ENCODE measurements at regions not wholly inside any gene's neighbourhood (a gene's known extent, or its start where the extent isn't known, plus 50 kb on each side); places are given as distances from the start of the nearest gene placed in this dataset.

DNA sequence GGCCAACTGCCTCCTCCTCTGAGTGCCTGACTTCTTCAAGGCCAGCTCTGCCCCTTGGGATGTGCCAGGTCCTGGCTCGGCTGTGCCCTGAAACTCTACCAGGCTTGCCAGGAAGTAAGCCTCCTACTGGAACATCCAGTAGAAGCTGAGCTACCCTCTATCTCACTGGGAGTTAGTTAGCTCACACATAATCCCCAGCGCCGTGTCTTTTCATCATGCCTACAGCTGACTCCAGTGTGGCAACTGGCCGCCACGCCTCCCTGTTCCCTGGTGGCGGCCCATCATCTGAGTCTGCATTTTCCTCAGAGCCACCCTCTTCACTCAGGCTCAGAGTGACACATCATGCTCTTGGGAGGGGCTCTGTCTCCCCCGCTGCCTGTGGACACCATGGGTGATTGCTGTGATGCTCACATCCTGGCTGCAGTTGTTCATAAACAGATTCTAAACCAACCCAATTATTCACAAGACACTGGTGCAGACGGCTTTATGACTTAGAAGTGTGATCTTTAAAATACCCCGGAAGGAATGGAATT lies 131.9 kb upstream of the IRS2 start (continued):
- no peak for TF ChIP-seq SREBF2 (IDR thresholded peaks at IDR 0.05)
- no peak for TF ChIP-seq TP53 (CRISPR knock-in tag; IDR thresholded peaks at IDR 0.05)
- TF ChIP-seq, protein P1, sequence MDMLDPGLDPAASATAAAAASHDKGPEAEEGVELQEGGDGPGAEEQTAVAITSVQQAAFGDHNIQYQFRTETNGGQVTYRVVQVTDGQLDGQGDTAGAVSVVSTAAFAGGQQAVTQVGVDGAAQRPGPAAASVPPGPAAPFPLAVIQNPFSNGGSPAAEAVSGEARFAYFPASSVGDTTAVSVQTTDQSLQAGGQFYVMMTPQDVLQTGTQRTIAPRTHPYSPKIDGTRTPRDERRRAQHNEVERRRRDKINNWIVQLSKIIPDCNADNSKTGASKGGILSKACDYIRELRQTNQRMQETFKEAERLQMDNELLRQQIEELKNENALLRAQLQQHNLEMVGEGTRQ (IDR thresholded peaks at IDR 0.05) = no peak

DNA sequence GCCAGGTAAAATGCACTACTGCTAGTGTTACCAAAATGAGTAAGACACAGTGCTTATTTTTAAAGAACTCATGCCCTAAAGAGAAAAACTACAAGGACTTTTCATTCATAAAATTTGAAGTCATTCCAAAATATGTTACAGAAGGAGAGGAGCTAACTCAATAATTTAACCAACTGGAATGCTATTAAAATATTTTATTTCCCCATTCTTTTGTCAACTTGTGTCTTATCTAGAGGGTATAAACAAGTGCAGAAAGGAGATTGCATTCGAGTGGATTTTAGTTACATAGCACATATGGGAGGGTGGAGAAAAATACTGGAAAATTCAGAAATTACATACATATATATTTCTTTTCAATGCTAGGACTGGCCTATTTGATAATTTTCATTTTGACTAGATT lies 131.0 kb upstream of the IRS2 start:
- no peak overlapping the region for H3K4me3 ChIP-seq
- POLR2A ChIA-PET = no interaction called here
- no peaks in the 10 kb centered on the region for H3K4me1 ChIP-seq
- no peak overlapping the region for H3K27ac ChIP-seq
- CTCF ChIA-PET = no interaction called here
- ATAC-seq (no peak), FAIRE-seq (no peak), DNase-seq (ENCODE audit: low read depth in 1 of 2, low spot score in 1 of 2) (no peak)
- no peaks in the 10 kb centered on the region for H3K9me3 ChIP-seq
- TF ChIP-seq ESRRA (IDR thresholded peaks at IDR 0.05; ENCODE audit: borderline replicate concordance, low read length) (no peak), JUNB (IDR thresholded peaks at IDR 0.05) (no peak), MYC (IDR thresholded peaks at IDR 0.05; ENCODE audit: borderline replicate concordance, low read length) (no peak), JUN (IDR thresholded peaks at IDR 0.05) (no peak), CHD2 (IDR thresholded peaks at IDR 0.05; ENCODE audit: low read length, partially characterized antibody) (no peak), TFCP2L1 (CRISPR knock-in tag; IDR thresholded peaks at IDR 0.05) (no peak), MAFK (IDR thresholded peaks at IDR 0.05; ENCODE audit: partially characterized antibody) (no peak), ZFP36 (IDR thresholded peaks at IDR 0.05; ENCODE audit: borderline replicate concordance, partially characterized antibody) (no peak), RCOR1 (IDR thresholded peaks at IDR 0.05; ENCODE audit: low read depth, low read length) (no peak), KDM5A (IDR thresholded peaks at IDR 0.05) (no peak), HOXB13 (CRISPR knock-in tag; IDR thresholded peaks at IDR 0.05; ENCODE audit: low read depth) (no peak), HOXA7 (CRISPR knock-in tag; IDR thresholded peaks at IDR 0.05) (no peak)
- TF ChIP-seq, protein P2, sequence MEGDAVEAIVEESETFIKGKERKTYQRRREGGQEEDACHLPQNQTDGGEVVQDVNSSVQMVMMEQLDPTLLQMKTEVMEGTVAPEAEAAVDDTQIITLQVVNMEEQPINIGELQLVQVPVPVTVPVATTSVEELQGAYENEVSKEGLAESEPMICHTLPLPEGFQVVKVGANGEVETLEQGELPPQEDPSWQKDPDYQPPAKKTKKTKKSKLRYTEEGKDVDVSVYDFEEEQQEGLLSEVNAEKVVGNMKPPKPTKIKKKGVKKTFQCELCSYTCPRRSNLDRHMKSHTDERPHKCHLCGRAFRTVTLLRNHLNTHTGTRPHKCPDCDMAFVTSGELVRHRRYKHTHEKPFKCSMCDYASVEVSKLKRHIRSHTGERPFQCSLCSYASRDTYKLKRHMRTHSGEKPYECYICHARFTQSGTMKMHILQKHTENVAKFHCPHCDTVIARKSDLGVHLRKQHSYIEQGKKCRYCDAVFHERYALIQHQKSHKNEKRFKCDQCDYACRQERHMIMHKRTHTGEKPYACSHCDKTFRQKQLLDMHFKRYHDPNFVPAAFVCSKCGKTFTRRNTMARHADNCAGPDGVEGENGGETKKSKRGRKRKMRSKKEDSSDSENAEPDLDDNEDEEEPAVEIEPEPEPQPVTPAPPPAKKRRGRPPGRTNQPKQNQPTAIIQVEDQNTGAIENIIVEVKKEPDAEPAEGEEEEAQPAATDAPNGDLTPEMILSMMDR (IDR thresholded peaks at IDR 0.05) = no peak
- TF ChIP-seq, protein P3, sequence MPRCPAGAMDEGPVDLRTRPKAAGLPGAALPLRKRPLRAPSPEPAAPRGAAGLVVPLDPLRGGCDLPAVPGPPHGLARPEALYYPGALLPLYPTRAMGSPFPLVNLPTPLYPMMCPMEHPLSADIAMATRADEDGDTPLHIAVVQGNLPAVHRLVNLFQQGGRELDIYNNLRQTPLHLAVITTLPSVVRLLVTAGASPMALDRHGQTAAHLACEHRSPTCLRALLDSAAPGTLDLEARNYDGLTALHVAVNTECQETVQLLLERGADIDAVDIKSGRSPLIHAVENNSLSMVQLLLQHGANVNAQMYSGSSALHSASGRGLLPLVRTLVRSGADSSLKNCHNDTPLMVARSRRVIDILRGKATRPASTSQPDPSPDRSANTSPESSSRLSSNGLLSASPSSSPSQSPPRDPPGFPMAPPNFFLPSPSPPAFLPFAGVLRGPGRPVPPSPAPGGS (IDR thresholded peaks at IDR 0.05) = no peak
- TF ChIP-seq, protein P4, sequence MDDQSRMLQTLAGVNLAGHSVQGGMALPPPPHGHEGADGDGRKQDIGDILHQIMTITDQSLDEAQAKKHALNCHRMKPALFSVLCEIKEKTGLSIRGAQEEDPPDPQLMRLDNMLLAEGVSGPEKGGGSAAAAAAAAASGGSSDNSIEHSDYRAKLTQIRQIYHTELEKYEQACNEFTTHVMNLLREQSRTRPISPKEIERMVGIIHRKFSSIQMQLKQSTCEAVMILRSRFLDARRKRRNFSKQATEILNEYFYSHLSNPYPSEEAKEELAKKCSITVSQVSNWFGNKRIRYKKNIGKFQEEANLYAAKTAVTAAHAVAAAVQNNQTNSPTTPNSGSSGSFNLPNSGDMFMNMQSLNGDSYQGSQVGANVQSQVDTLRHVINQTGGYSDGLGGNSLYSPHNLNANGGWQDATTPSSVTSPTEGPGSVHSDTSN (IDR thresholded peaks at IDR 0.05) = no peak
- TF ChIP-seq, protein P5, sequence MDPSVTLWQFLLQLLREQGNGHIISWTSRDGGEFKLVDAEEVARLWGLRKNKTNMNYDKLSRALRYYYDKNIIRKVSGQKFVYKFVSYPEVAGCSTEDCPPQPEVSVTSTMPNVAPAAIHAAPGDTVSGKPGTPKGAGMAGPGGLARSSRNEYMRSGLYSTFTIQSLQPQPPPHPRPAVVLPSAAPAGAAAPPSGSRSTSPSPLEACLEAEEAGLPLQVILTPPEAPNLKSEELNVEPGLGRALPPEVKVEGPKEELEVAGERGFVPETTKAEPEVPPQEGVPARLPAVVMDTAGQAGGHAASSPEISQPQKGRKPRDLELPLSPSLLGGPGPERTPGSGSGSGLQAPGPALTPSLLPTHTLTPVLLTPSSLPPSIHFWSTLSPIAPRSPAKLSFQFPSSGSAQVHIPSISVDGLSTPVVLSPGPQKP (IDR thresholded peaks at IDR 0.05; ENCODE audit: low read depth, low read length) = no peak
- 44% methylated on average over 1 of the region's 1 CpG for WGBS (ENCODE audit: missing lambda C conversion rate)
- H3K4me2 ChIP-seq = no peak overlapping the region

DNA sequence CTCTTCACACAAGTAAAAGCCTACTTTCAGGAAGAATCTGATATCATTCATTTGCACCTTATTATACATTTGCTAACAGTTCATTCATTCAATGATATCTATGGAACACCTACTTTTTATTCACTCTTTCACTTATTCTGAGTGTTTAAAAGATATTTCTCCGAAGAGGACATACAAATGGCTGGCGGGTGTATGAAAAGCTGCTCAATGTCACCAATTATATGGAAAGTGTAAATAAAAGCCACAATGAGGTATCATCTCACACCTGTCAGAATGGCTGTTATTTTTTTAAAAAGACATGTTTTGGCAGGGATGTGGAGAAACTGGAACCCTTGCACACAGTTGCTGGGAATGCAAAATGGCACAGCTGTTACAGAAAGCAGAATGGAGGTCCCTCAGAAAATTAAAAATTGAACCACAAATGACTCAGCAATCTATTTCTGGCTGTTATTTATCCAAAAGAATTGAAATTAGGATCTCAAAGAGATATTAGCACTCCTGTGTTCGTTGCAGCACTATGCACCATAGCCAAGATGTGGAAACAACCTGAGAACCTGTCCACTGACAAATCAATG lies 127.6 kb upstream of the IRS2 start:
- CTCF ChIA-PET = no interaction called here
- H3K9me3 ChIP-seq = no peaks in the 10 kb centered on the region
- FAIRE-seq = no peak
- H3K27ac ChIP-seq = no peak overlapping the region
- 61% methylated on average over 3 of the region's 3 CpGs for WGBS (ENCODE audit: missing lambda C conversion rate)
- POLR2A ChIA-PET = no interaction called here
- H3K4me3 ChIP-seq = no peak overlapping the region
- no peak for DNase-seq (ENCODE audit: low read depth in 1 of 2, low spot score in 1 of 2)
- no peaks in the 10 kb centered on the region for H3K4me1 ChIP-seq
- ATAC-seq = no peak
- no peak overlapping the region for H3K4me2 ChIP-seq
- TF ChIP-seq SREBF2 (IDR thresholded peaks at IDR 0.05) (no peak), GATA3 (IDR thresholded peaks at IDR 0.05; ENCODE audit: borderline replicate concordance) (no peak), CEBPB (IDR thresholded peaks at IDR 0.05) (no peak), FOSB (CRISPR knock-in tag; IDR thresholded peaks at IDR 0.05) (no peak), POLR2AphosphoS2 (conservative IDR thresholded peaks at IDR 0.05; ENCODE audit: low read length) (no peak), HOXB13 (CRISPR knock-in tag; IDR thresholded peaks at IDR 0.05; ENCODE audit: low read depth) (no peak), HDAC2 (IDR thresholded peaks at IDR 0.05) (no peak), CBX8 (IDR thresholded peaks at IDR 0.05) (no peak), ZFP36 (IDR thresholded peaks at IDR 0.05; ENCODE audit: borderline replicate concordance, partially characterized antibody) (no peak)
- TF ChIP-seq, protein P2 (IDR thresholded peaks at IDR 0.05) = no peak
- TF ChIP-seq, protein P6, sequence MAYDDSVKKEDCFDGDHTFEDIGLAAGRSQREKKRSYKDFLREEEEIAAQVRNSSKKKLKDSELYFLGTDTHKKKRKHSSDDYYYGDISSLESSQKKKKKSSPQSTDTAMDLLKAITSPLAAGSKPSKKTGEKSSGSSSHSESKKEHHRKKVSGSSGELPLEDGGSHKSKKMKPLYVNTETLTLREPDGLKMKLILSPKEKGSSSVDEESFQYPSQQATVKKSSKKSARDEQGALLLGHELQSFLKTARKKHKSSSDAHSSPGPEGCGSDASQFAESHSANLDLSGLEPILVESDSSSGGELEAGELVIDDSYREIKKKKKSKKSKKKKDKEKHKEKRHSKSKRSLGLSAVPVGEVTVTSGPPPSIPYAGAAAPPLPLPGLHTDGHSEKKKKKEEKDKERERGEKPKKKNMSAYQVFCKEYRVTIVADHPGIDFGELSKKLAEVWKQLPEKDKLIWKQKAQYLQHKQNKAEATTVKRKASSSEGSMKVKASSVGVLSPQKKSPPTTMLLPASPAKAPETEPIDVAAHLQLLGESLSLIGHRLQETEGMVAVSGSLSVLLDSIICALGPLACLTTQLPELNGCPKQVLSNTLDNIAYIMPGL (CRISPR knock-in tag; IDR thresholded peaks at IDR 0.05; ENCODE audit: borderline replicate concordance) = no peak

Data from A549 (cell line).